Loucy (cell line): ENCODE measurements at regions not wholly inside any gene's neighbourhood (a gene's known extent, or its start where the extent isn't known, plus 50 kb on each side); places are given as distances from the start of the nearest gene placed in this dataset.

Experiments used
- H2AFZ ChIP-seq: fragments of 200-600 bp; sonication (generic); 2 replicates; pipeline ENCODE4 v1.6.0; 2016; ENCODE audit warnings: antibody characterized with exemption, mild to moderate bottlenecking, low read length, moderate library complexity
- H3F3A ChIP-seq: fragments of 200-600 bp; 2 replicates; pipeline ENCODE4 v1.6.0; 2016; ENCODE audit warnings: antibody characterized with exemption, low read depth, mild to moderate bottlenecking
- H3K27me3 ChIP-seq: fragments of 200-600 bp; sonication (generic); 2 replicates; pipeline ENCODE4 v1.6.1; 2014; ENCODE audit warnings: low read length, mild to moderate bottlenecking; ENCODE audit not compliant: insufficient read depth, poor library complexity, severe bottlenecking
- H3K36me3 ChIP-seq: fragments of 200-600 bp; sonication (generic); 2 replicates; pipeline ENCODE4 v1.6.1; 2016; ENCODE audit warnings: low read length; ENCODE audit not compliant: insufficient read depth
- H3K4me1 ChIP-seq: fragments of 200-600 bp; sonication (generic); 2 replicates; pipeline ENCODE4 v1.5.1; 2014; ENCODE audit warnings: low read length, mild to moderate bottlenecking; ENCODE audit not compliant: insufficient read depth, poor library complexity, severe bottlenecking
- H3K4me2 ChIP-seq: fragments of 200-600 bp; sonication (generic); 2 replicates; pipeline ENCODE4 v1.6.0; 2014; ENCODE audit warnings: antibody characterized with exemption, low read length, low read depth, mild to moderate bottlenecking; ENCODE audit not compliant: poor library complexity, severe bottlenecking
- H3K4me3 ChIP-seq: fragments of 200-600 bp; sonication (generic); 2 replicates; pipeline ENCODE4 v1.5.1; 2014; ENCODE audit warnings: low read length, mild to moderate bottlenecking, mixed read lengths; ENCODE audit not compliant: poor library complexity, severe bottlenecking
- H3K79me2 ChIP-seq: fragments of 200-600 bp; sonication (generic); 2 replicates; pipeline ENCODE4 v1.6.1; 2014; ENCODE audit warnings: low read length; ENCODE audit not compliant: insufficient read depth
- H3K9ac ChIP-seq: fragments of 200-600 bp; sonication (generic); 2 replicates; pipeline ENCODE4 v1.6.0; 2014; ENCODE audit warnings: mild to moderate bottlenecking, low read depth, low read length, moderate library complexity; ENCODE audit not compliant: poor library complexity, severe bottlenecking
- H3K9me2 ChIP-seq: fragments of 200-600 bp; sonication (generic); replicated peaks from 2 replicates; pipeline ENCODE4 v1.6.1; 2016; ENCODE audit warnings: low read depth, low read length, mixed read lengths
- H3K9me3 ChIP-seq: fragments of 200-600 bp; sonication (generic); 2 replicates; pipeline ENCODE4 v1.6.1; 2014; ENCODE audit warnings: mild to moderate bottlenecking, antibody characterized with exemption, low read length, low read depth; ENCODE audit not compliant: insufficient read depth
- H4K20me1 ChIP-seq: fragments of 200-600 bp; sonication (generic); 2 replicates; pipeline ENCODE4 v1.6.0; 2014; ENCODE audit warnings: antibody characterized with exemption, low read length, mild to moderate bottlenecking; ENCODE audit not compliant: insufficient read depth, poor library complexity, severe bottlenecking
- CTCF ChIP-seq: fragments of 200-600 bp; sonication (generic); conservative IDR thresholded peaks from 2 replicates; pipeline ENCODE4 v1.5.1; 2014; ENCODE audit warnings: mild to moderate bottlenecking, antibody characterized with exemption, low read length
- EZH2phosphoT487 ChIP-seq: fragments of 200-600 bp; IDR thresholded peaks from 2 replicates; pipeline ENCODE4 v1.6.1; 2018; ENCODE audit warnings: antibody characterized with exemption, mild to moderate bottlenecking, moderate library complexity, borderline replicate concordance

GRCh38 chr1:72547412-72547811 is 265.1 kb upstream of the NEGR1 start:
- no peak for TF ChIP-seq EZH2phosphoT487
- TF ChIP-seq CTCF = no peak
- Histone ChIP-seq H3K4me3 (no peak overlapping the region), H3K9ac (no peak overlapping the region), H3K9me3 (no peaks in the 10 kb centered on the region), H3K9me2 (no peaks in the 10 kb centered on the region), H3K4me2 (no peak overlapping the region), H3K36me3 (no peaks in the 10 kb centered on the region), H3F3A (no peaks in the 10 kb centered on the region), H3K4me1 (no peaks in the 10 kb centered on the region), H2AFZ (no peak overlapping the region), H3K27me3 (no peaks in the 10 kb centered on the region), H3K79me2 (no peaks in the 10 kb centered on the region), H4K20me1 (no peaks in the 10 kb centered on the region)

GRCh38 chr1:72540674-72541073 is 258.3 kb upstream of the NEGR1 start:
- no peaks in the 10 kb centered on the region for H3K9me2 ChIP-seq
- H3K36me3 ChIP-seq = no peaks in the 10 kb centered on the region
- no peak overlapping the region for H3K4me3 ChIP-seq
- no peak for TF ChIP-seq EZH2phosphoT487
- no peak for TF ChIP-seq CTCF
- H3K4me1 ChIP-seq = no peaks in the 10 kb centered on the region
- no peaks in the 10 kb centered on the region for H3F3A ChIP-seq
- no peaks in the 10 kb centered on the region for H4K20me1 ChIP-seq
- H3K4me2 ChIP-seq = no peak overlapping the region
- no peaks in the 10 kb centered on the region for H3K79me2 ChIP-seq
- no peak overlapping the region for H2AFZ ChIP-seq
- no peak overlapping the region for H3K9ac ChIP-seq
- no peaks in the 10 kb centered on the region for H3K9me3 ChIP-seq
- H3K27me3 ChIP-seq = no peaks in the 10 kb centered on the region

GRCh38 chr1:72535470-72535869 is 253.1 kb upstream of the NEGR1 start:
- H3K27me3 ChIP-seq = no peaks in the 10 kb centered on the region
- no peaks in the 10 kb centered on the region for H3K79me2 ChIP-seq
- no peak overlapping the region for H2AFZ ChIP-seq
- no peaks in the 10 kb centered on the region for H4K20me1 ChIP-seq
- H3K9ac ChIP-seq = no peak overlapping the region
- no peak for TF ChIP-seq EZH2phosphoT487
- no peak for TF ChIP-seq CTCF
- no peaks in the 10 kb centered on the region for H3K9me2 ChIP-seq
- H3F3A ChIP-seq = no peaks in the 10 kb centered on the region
- no peak overlapping the region for H3K4me3 ChIP-seq
- H3K4me1 ChIP-seq = no peaks in the 10 kb centered on the region
- no peaks in the 10 kb centered on the region for H3K36me3 ChIP-seq
- H3K4me2 ChIP-seq = no peak overlapping the region
- no peaks in the 10 kb centered on the region for H3K9me3 ChIP-seq
